ENCODE measurements at regions not wholly inside any gene's neighbourhood (a gene's known extent, or its start where the extent isn't known, plus 50 kb on each side); places are given as distances from the start of the nearest gene placed in this dataset.

- no peak for TF ChIP-seq CTCF (IDR thresholded peaks at IDR 0.05)
- no peak for TF ChIP-seq POLR2A (IDR thresholded peaks at IDR 0.05)
Observed at GRCh38 chr11:95359341-95359663, 128.3 kb upstream of the SESN3 start.

Measured in right lobe of liver (tissue), 4 donors.